GM12865 (cell line): ENCODE measurements at regions not wholly inside any gene's neighbourhood (a gene's known extent, or its start where the extent isn't known, plus 50 kb on each side); places are given as distances from the start of the nearest gene placed in this dataset.

Experiments
- DNase-seq: peaks from one replicate; pipeline ENCODE4 v3.0.0; 2010; ENCODE audit warnings: low read depth
- H3K4me3 ChIP-seq: 2 replicates; pipeline ENCODE4 v1.5.1; 2011; ENCODE audit warnings: mild to moderate bottlenecking, low read depth, low read length, control low read depth
- TF ChIP-seq, protein P1 (sequence below): IDR thresholded peaks from 2 replicates; pipeline ENCODE4 v1.5.1; 2011; ENCODE audit warnings: low read length, control low read depth, low read depth, inconsistent platforms; ENCODE audit not compliant: insufficient read depth; ENCODE audit errors: missing control alignments

DNA sequence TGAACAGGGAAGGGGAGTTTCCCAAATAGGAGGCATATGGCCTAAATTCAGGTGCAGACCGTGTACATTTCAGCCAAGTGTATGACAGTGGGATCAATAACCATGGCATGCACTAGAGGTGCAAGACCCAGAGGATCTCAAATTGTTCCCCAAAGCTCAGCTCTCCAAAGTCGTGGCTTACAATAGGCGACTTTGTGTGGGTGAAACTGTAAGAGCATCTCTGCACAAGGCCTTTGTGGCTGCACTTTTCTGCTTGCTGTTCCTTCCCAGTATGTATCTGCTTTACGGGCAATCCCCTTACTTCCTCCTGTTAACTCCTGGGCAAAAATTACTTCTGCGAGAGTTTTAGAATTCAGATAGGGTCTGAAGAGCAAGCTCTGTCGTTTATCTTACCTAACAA, 518.3 kb upstream of the ZFP42 start:
- H3K4me3 ChIP-seq = no peak overlapping the region
- no peak for DNase-seq
- TF ChIP-seq, protein P1, sequence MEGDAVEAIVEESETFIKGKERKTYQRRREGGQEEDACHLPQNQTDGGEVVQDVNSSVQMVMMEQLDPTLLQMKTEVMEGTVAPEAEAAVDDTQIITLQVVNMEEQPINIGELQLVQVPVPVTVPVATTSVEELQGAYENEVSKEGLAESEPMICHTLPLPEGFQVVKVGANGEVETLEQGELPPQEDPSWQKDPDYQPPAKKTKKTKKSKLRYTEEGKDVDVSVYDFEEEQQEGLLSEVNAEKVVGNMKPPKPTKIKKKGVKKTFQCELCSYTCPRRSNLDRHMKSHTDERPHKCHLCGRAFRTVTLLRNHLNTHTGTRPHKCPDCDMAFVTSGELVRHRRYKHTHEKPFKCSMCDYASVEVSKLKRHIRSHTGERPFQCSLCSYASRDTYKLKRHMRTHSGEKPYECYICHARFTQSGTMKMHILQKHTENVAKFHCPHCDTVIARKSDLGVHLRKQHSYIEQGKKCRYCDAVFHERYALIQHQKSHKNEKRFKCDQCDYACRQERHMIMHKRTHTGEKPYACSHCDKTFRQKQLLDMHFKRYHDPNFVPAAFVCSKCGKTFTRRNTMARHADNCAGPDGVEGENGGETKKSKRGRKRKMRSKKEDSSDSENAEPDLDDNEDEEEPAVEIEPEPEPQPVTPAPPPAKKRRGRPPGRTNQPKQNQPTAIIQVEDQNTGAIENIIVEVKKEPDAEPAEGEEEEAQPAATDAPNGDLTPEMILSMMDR = no peak

DNA sequence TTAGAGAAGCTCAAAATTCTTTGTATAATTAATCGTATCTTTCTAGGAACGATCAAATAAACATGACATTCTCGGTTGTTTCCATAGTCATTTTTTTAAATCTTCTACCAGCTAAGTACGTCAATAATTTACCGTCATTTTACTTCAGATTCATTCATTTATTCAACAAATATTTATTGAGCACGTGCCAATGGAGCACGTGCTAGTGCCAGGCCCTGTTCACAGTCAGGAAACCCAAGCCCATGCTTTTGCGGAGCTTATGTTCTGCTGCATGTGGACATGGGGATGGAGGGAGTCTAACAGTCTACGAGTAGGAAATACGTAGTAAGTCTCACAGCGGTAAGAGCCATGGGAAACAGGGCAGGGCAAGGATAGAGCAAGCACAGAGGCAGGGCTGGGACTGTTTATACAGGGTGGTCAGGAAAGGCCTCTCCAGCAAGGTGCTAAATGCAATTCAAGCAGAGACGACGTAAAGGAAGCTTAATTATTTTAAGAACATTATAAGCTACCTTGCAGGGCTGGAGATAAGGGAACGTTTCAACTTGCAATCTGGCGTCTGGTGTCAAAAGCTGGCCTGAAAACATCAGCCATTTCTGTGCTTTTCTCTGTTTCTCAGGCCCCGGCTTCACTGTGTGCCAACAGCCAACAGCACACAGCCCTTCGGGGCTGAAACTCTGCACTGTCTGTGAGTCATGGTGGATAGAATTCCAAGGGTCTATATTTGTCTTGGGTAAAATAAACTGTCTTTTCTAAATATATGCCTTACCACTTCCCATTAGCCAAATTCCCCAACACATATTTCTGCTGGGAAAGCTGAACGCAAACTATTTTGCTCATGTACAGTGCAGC, 517.1 kb upstream of the ZFP42 start:
- TF ChIP-seq, protein P1 = no peak
- no peak overlapping the region for H3K4me3 ChIP-seq
- no peak for DNase-seq

DNA sequence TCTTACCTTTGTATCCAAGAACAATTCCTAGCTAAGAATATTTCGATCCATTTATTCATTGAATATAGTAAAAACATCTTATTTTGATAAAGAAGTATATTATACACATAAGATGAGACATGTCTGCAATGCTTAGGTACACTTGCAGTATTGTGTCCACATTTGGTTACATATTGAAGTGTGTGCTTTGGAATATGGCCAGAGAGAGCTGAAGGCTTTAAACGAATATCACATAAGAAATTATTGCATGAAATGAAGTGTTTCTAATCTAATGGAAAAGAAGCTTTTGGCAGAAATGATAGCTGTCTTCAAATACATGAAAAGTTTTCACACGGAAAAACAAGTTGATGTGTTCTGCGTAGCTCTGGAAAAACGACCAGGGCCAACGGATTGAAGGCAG, 516.1 kb upstream of the ZFP42 start:
- DNase-seq = no peak
- TF ChIP-seq, protein P1 = no peak
- H3K4me3 ChIP-seq = no peak overlapping the region

DNA sequence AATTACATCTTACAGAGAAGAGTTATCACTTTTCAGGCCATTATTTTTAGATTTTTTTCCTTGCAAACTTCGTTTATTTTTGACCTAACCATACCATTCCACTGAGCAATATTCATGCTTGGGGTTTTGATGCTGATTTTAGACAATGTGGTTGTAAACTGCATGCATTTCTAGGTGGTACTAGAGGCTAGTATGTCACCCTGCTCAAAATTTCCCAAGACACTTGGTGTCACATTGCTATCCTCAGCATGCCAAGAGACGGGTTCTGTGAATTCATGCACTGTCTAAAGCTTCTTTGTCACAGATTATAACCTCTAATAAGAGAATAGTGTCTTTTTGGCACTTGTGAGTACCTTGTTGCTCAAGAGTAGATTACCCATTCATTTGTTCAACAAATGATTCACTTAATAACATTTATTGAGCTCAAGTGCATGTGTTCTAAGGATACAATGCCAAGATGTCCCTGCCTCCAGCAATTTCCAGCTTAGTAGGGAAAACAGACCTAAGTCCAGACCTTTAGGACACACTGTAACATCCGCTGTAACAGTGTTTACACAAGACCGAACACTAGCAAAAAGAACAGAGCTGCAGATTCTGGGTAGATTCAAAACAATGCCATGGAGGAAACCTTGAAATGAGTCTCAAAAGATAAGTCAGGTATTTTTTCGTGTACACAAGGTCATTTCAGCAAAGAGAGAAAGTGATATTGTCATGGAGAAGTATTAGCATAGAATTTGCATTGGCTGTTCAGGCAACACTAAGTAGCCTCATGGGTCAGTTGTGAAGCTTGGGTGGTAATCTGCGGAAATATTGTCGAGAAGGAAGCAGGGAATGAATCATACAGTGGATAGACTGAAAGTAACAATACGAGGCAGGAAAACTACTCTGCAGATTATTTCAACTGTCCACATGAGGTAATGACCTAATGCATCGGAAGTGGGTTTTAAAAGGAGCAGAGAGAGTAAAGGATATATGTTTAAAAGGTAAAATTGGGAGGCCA, 515.1 kb upstream of the ZFP42 start:
- no peak for DNase-seq
- TF ChIP-seq, protein P1 = no peak
- no peak overlapping the region for H3K4me3 ChIP-seq

DNA sequence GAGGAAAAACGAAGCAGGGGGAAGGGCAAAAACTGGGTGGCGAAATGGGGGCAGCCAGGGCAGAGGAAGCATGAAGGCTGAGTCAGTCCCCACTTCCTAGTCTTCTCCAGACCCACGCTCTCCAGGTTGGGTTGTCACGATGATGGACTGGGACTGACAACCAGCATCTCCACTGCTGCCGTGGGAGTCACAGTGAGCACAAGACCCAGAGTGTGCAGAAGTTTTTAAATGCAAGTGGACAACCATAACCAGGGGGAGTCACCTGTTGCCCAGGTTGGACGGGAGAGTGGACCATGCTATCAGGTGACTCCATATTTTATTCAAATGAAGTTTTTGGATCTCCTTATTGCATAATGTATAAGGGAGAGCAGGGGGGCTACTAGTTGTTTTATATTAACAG, 511.4 kb upstream of the ZFP42 start:
- H3K4me3 ChIP-seq = no peak overlapping the region
- no peak for DNase-seq
- TF ChIP-seq, protein P1 = no peak

DNA sequence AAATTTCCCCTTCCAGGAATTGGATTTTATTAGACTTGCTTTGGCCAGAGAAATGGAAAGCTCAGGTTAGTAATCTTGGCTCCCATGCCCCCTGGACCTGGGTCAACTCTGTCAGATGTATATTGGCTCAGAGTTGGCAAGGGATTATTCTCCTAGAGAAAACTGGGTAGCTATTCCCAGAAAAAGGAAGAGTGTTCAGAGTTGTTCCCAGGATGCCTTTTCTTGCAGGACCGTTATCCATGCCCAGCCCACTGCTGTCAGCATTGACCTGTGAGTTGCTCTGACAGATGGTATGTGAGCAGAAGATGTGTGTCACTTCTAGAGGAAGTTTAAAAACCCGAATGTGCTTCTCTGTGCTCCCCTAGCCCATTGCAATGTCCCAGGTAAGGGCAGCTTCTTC, 509.9 kb upstream of the ZFP42 start:
- TF ChIP-seq, protein P1 = no peak
- no peak overlapping the region for H3K4me3 ChIP-seq
- no peak for DNase-seq
